Lower leg skin (tissue), 3 donors: ENCODE measurements at regions not wholly inside any gene's neighbourhood (a gene's known extent, or its start where the extent isn't known, plus 50 kb on each side); places are given as distances from the start of the nearest gene placed in this dataset.

ENCODE experiments used
- CTCF ChIP-seq, 3 donors: fragments of 450-650 bp; IDR thresholded peaks; one replicate each; pipeline ENCODE4 v1.5.1; 2016; ENCODE audit warnings: antibody characterized with exemption in 3 of 3, mild to moderate bottlenecking in 3 of 3, moderate library complexity in 2 of 3
- POLR2A ChIP-seq, 2 donors: fragments of 450-650 bp; IDR thresholded peaks; one replicate each; pipeline ENCODE4 v1.6.1; 2016 to 2017; ENCODE audit warnings: antibody characterized with exemption in 2 of 2, mild to moderate bottlenecking in 1 of 2, moderate library complexity in 1 of 2

- TF ChIP-seq CTCF (IDR thresholded peaks at IDR 0.05) (no peak), POLR2A (IDR thresholded peaks at IDR 0.05) (no peak)
These were observed 109.6 kb upstream of the SERP2 start for GRCh38 chr13:44263751-44264620.
